ENCODE measurements at regions not wholly inside any gene's neighbourhood (a gene's known extent, or its start where the extent isn't known, plus 50 kb on each side); places are given as distances from the start of the nearest gene placed in this dataset.

DNA sequence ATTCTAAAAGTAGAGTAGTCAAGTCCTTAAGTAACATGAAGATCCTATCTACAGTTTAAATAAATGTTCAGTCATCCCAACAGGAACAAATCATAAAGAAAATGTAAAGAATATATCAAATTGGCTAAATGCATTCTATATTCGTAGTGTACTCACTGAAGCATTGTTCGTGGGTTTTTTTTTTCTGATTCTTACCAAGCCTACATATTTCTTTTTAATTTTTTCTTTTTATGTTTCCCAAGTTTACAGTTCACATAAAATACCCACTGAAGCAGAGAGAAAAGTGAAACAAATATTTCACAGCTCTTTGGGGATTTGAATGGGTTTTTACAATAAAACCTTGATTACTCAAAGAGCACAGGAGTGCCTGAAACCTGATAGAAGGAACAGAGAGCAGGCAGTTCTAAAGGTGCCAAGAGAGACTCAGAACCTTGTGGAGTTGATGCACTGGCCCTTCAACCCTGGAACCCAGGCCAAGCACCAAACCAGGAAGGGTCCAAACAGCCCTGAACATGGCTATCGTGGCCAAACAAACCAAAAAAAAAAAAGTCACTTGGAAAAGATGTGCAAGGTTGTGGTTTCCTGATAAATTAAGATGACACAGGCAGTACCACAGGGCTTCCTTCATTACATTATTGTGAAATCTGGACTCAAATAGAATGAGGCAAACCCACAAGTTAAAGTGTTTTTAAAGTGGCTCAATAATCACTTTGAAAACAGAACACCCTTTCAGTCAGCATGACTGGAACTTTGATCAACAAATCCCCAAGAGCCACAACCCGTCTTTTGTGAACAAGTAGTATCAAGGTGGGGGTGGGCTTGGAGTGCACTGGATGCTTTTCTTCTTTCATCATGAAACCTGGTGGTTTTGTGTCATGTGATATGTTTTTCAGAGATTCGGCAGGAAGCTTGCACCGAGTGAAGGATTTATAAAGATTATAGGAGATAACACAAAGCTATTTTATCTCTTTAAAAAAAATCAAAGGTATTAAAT, 245.0 kb upstream of the FN1 start (continued):
- TF ChIP-seq ZNF800 (CRISPR knock-in tag; IDR thresholded peaks at IDR 0.05) (peak; percentile 78), ZNF710 (CRISPR knock-in tag; IDR thresholded peaks at IDR 0.05; ENCODE audit: borderline replicate concordance) (peak; percentile 99), SSRP1 (CRISPR knock-in tag; IDR thresholded peaks at IDR 0.05) (peak; percentile 67; the same call in 1 of the 2 replicates), MEIS1 (CRISPR knock-in tag; IDR thresholded peaks at IDR 0.05; ENCODE audit: borderline replicate concordance) (peak; percentile 95), ZNF362 (CRISPR knock-in tag; IDR thresholded peaks at IDR 0.05; ENCODE audit: borderline replicate concordance) (peak; percentile 100), ZNF660 (CRISPR knock-in tag; IDR thresholded peaks at IDR 0.05; ENCODE audit: borderline replicate concordance, low read depth) (no peak), ZNF3 (CRISPR knock-in tag; IDR thresholded peaks at IDR 0.05) (peak; percentile 69; the same call in 1 of the 2 replicates), ZNF850 (CRISPR knock-in tag; conservative IDR thresholded peaks at IDR 0.05) (no peak), TOE1 (CRISPR knock-in tag; IDR thresholded peaks at IDR 0.05) (peak; percentile 86; the same call in 1 of the 2 replicates), FOXP1 (IDR thresholded peaks at IDR 0.05) (peak; percentile 88), FOXP1 (CRISPR knock-in tag; IDR thresholded peaks at IDR 0.05) (peak; percentile 98), EP300 (IDR thresholded peaks at IDR 0.05; ENCODE audit: low read depth in 2 of 2, low read length in 2 of 2) (peak; percentile 98 to 100), EP300 (CRISPR knock-in tag; IDR thresholded peaks at IDR 0.05; ENCODE audit: borderline replicate concordance) (peak; percentile 100), BATF2 (CRISPR knock-in tag; IDR thresholded peaks at IDR 0.05) (no peak)
- TF ChIP-seq, protein P1, sequence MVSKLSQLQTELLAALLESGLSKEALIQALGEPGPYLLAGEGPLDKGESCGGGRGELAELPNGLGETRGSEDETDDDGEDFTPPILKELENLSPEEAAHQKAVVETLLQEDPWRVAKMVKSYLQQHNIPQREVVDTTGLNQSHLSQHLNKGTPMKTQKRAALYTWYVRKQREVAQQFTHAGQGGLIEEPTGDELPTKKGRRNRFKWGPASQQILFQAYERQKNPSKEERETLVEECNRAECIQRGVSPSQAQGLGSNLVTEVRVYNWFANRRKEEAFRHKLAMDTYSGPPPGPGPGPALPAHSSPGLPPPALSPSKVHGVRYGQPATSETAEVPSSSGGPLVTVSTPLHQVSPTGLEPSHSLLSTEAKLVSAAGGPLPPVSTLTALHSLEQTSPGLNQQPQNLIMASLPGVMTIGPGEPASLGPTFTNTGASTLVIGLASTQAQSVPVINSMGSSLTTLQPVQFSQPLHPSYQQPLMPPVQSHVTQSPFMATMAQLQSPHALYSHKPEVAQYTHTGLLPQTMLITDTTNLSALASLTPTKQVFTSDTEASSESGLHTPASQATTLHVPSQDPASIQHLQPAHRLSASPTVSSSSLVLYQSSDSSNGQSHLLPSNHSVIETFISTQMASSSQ (IDR thresholded peaks at IDR 0.05; ENCODE audit: low read depth) = peak; percentile 96
- TF ChIP-seq, protein P1 (CRISPR knock-in tag; IDR thresholded peaks at IDR 0.05; ENCODE audit: borderline replicate concordance) = peak; percentile 98
- TF ChIP-seq, protein P2, sequence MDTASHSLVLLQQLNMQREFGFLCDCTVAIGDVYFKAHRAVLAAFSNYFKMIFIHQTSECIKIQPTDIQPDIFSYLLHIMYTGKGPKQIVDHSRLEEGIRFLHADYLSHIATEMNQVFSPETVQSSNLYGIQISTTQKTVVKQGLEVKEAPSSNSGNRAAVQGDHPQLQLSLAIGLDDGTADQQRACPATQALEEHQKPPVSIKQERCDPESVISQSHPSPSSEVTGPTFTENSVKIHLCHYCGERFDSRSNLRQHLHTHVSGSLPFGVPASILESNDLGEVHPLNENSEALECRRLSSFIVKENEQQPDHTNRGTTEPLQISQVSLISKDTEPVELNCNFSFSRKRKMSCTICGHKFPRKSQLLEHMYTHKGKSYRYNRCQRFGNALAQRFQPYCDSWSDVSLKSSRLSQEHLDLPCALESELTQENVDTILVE (CRISPR knock-in tag; IDR thresholded peaks at IDR 0.05) = peak; percentile 91

Measured in HepG2 (cell line).